NCI-H2196 treated with DMSO at 0.1 percent for 48 hours (cell line): ENCODE measurements at regions not wholly inside any gene's neighbourhood (a gene's known extent, or its start where the extent isn't known, plus 50 kb on each side); places are given as distances from the start of the nearest gene placed in this dataset.

Source experiments
- DNase-seq: peaks from one replicate; lab custom pipeline; 2025; ENCODE audit not compliant: unreplicated experiment; lab: John Stamatoyannopoulos, UW

DNA sequence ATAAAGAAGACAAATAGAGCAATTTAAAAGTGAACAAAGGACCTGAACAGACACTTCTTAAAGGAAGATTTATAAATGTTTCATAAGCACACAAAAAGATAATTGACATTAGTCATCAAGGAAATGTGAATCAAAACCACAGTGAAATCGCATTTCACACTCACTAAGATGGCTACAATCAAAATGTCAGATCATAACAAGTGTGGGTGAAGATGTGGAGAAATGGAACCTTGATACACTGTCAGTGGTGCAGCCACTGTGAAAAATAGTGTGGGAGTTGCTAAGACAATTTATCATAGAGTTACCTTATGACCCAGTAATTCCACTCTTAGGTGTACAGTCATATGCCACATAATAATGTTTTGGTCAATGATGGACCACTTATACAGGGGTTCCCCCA lies 54.5 kb upstream of the HTR4 start:
- no peak for DNase-seq

DNA sequence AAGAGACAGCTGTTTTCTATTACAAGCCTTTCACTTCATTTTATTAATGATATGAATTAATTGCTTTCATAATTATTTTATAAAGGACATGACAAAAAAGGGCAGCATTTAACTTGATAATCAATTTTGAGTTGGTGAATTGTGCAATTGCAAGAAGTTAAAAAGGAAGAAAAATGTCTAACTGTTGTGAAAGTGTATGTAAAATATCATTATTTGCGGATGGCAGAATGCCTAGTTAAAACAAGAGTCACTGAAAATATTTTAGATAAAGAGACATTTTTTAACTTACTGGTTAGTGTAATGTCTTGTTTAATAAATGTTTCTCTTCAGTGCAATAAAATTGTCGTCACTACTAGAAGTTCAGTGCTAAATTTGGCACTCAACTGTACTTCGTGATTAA lies 57.6 kb upstream of the HTR4 start:
- no peak for DNase-seq

DNA sequence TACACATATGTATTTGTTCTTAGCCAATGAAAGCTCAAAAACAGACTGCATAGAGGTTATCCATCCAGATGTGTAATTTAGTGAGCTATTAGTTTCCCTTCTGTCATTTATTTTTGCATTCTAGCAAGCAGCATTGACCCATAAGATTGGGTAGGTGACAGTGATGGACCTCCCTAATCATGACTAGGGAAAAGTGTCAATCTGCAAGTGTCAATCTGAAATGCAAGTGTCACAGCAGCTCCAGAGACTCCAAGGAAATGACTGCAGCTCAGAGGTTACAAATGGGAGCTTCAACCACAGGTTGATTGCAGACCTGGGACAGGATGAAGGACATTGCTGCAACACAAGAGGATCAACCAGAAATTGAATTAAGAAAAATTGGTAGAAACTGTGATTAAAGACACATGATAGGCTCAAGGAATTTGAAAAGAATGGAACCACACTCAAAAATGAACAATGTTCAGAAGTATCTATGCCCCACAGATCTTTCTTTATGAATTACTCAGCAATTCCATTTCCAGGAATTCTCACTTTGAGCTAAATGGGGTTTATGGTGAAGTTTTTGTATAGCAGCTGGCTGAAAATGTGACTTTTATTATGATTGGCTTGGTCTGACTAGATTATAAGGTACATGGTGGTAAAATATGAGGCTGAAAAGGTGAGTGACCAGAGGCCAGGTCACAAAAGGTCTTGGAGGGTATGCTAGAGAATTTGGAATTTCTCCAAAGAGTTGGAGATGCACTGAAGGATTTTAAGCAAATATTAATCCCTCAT lies 59.6 kb upstream of the HTR4 start:
- DNase-seq, result no peak

DNA sequence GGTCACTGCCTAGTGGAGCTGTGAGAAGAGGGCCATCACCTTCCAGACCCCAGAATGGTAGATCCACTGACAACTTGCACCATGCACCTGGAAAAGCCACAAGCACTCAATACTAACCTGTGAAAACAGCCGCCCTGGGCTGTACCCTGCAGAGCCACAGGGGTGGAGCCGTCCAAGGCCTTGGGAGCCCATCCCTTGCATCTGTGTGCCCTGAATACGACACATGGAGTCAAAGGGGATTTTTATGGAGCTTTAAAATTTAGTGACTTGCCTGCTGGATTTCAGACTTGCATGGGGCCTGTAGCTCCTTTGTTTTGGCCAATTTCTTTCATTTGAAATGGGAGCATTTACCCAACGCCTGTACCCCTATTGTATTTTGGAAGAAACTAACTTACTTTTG lies 62.4 kb upstream of the HTR4 start:
- no peak for DNase-seq

DNA sequence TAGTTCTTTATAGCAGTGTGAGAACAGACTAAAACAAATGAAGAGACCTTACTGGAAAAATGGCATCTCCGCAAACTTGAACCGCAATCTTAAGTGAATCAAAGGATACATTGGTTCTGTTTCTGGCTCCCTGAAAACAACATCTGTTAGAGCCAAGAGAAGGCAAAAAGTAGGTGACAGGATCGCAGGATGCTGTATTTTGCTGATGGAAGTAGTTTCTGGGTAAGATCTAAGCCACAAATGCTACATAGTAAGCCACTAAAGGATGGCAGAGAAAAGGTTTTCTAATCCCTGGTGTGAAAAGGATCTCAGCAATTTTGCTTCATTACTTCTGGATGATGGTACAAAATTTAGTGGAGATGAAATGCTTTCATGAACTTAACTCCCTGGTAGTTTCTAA lies 63.3 kb upstream of the HTR4 start:
- no peak for DNase-seq

DNA sequence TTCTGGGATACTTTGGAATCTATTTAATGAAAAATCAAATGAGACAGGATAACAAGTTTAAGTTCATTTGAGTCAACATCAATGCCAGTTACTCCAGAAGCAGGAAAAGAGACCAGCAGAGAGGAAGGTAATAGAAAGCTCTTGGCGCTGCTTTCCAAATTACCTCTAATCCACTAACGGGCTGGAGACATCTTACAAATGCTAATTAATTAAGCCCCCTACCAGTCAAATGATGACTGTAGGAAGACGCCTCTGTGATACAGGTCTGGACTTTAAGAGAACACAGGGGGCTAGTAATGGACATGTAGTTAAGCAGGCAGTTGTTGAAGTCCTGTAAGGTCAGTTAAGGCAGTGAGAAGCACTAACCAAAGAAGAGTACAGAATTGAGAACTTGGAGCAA lies 65.3 kb upstream of the HTR4 start:
- no peak for DNase-seq

DNA sequence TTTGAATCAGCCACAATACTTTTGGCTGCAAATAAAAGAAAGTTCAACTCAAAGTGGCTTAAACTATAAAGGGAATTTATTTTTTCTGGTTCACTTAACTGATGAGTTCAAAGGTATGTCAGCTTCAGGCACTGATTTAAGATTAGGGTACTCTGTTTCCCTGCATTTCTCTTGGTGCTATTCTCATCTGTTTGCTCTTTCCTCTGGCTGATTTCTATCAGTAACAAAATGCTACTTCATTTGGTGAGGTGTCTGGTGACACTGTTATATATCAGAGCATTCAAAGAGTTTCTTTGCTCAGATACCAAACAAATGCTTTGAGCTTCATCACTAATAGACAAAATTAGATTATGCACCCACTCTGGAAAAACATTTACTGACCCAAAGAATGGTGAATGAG lies 65.9 kb upstream of the HTR4 start:
- no peak for DNase-seq

DNA sequence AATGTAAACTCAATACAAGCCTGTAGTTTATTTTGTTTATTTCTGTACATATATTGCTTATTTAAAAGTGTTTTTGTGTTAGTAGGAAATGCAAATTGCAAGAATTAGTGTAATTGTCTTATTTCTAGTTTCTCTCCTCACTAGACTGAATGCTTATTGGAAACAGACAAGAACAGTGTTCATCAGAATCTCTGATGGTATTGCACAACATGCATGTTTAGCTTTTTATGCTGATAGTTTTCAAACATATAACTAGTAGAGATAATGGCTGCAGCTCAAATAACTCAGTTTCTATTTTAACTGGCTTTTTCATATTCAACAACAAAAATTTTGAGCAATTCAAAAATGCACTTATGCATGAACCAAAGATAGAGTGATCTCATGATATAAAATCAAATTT lies 68.8 kb upstream of the HTR4 start:
- no peak for DNase-seq

DNA sequence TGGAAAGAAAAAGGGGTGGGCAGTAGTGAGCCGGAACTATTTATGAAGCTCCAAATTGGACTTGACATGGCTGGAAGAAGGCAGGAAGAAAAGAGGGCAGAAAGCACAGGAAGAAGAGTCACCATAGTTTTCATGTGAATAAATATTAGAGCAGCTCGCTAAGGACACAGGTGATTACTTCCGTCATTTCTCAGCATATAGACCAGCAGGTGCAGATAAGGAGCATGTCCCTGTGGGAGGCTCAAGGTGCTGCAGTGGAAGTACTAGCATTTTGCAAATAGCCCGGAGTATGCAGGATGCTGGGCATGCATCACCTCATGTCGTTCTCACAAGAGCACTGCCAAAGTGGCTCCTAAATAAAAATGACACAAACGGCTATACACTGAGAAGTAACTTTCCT lies 71.3 kb upstream of the HTR4 start:
- no peak for DNase-seq

DNA sequence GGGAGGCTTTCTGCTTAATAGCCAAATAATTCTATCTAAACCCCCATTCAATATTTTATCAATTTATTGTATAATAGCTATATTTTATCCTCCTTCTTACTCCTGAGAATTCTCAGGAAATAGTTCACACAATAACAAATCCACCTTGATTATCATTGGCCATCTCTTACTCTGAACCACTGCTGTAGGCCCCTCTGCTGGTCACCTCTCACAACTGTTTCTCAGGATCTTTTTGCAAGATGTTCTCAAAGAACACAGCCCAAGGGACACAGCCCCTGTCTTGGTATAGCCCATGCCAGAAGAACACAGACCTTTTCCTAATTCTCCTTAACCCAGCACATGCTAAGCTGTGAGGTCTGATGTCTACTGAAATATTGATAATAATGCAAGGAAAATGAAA lies 74.9 kb upstream of the HTR4 start:
- DNase-seq, result peak; percentile 27

DNA sequence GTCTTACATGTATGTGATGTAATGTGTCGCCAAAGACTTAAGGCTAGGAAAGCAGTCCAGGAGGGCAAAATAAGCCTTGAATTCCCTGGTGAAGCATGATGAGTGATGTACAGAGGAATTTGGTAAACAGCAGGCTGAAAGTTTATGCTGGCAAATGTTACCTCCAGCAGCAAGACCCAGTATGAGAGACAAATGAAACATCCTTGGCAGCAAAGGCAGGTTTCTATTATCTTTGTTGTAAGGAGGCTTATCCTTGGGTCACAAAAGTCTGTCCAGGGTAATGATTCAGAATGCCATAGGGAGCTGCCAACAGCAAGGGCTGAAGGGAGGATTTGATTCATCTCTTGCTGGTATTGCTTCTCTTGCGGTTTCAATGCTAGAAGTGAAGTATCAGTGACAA lies 75.9 kb upstream of the HTR4 start:
- no peak for DNase-seq

DNA sequence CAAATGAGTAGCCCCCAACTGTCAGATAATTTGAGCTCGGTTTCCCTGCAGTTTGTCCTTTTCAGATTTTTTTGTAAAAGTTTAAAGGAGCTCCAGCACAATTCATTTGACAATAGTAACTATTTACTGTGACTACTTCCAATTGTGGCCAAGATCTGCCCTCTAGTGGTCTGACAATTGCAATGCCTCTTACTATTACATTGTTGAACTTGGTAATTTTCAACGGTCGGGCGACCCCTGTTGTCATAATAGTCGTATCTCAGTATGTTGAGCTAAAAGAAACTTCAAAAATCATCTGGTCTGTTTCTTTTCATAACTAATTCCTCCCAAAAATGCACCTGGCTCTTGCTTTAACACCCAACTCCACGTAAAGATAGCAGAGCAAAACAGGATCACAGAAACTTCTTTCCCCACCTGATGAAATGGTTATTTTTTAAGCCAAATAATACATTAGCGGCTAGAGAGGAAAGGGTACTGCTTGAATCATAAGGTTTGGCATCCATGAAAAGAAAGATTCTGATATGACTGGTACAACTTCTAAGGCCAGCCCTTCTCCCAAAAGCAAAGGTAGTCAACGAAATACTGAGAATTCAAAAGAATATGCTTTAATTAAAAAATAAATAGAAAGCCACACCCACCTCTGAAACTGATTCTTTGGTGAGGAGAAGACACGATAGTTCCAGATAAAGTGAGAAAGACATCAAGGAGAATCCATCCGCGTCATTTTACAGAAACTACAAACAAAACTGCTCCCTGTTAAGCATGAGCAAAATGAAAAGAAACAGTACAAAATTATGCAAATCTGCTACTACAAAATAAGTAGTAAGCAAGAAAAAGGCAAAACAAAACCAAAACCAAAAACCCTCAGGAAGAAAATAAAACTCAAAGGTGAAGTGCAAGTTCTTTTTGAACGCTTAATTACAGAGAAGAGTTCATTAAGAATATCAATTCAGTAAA lies 76.9 kb upstream of the HTR4 start:
- peak; percentile 82 for DNase-seq

DNA sequence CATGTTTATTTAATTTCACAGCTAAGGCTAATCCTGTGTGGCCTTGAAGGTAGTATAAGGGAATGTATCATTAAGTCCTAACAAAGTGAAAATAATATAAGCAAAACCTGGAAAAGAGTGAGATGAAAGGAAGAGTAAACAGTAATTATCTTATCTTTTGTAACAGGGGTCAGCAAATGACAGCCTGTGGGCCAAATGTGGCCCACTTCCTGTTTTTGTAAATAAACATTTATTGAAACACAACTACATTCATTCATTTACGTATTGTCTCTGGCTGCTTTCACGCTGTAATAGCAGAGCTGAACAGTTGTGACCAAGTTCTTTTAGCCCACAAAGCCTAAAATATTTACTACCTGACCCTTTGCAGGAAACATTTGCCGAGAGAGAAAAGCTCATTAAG lies 78.4 kb upstream of the HTR4 start:
- DNase-seq, result no peak

DNA sequence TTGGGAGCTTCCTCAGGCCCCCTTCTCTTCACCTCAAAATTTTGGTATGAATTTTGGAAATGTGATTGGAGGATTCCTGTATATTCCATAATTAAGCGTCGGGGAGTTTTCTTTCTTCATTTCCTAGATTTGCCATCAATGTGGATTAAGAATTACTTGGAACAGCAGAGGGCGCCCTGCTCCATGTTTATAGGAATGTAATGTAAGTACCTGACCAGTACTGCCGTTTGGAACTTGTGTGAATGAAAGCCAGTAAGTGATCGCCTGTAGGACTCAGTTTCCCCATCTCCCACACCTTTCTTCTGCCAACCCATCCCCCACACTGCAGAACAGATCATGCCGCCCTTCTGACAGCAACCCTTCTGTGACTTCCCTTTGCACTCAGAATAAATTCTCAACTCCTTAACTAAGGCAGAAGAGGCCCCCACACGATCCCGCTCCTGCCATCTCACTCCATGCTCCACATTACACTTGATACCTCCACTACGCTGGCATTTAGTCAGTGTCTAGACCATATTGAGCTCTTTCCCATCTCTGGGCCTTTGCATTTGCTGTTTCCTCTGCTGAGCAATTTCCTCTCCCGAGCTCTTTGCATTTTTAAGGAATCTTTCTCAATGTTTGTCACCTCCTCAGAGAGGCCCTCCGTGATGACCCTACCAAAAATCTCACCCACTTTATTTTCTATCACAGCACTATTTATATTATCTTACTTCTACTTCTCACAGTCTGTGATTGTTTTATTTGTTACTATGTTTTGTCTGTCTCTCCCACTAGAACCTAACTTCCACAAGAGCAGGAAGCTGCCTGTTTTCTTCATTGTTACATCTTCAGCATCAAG lies 79.5 kb upstream of the HTR4 start:
- DNase-seq, result peak; percentile 54

DNA sequence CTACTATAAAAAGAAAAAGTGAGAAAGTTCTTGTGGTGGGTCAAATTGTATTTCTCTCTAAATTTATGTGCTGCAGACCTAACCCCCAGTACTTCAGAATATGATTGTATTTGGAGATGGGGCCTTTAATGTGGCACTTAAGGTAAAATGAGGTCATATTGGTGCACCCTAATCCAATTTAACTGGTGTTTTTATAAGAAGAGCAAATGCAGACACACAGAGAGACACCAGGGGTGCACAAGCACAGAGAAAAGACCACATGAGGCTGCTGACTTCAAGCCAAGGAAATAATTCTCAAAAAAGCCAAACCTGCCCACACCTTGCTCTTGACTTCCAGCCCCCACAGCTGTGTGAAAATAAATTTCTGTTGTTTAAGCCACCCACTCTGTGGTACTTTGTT lies 80.2 kb upstream of the HTR4 start:
- no peak for DNase-seq

DNA sequence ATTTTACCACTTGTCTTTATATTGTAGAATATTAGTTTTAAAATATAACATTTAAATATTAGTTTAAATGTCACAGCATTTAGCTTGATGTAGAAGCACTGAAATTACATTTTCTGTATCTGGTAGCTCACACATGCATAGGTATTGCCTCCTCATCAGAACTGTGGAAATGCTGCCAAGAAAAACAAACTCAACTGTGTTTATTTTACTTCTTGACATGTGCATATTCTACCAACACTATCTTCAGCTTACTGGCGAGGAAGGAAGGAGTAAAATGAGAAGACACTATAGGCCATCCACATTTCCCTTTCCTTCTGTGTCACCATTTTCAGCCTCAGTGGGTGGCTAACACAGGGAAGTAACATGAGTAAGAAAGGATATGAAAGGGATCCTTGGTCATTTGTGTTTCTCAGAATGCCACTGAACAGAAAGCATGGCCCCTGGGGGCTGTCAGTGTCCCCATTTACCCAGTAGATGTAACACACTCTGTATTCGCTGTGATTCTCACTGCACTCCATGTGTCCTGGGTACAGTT lies 81.0 kb upstream of the HTR4 start:
- DNase-seq, result no peak

DNA sequence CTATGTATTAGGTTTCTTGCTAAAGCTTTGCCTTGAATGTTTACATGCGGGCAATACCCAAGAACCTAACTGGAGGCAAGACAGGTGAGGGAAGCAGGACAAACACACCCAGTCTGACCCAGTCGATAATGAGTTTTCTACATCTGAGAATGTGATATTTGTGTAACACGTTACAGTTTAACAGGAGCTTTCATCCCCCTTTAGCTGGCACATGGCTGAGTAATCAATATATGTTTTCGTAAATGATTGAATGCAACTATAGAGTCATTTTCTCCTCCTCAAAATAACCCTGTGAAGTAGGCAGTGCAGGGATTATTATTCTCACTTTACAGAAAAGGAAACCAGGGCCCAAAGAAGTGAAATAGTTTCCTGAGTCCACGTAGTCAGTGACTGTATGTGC lies 84.7 kb upstream of the HTR4 start:
- no peak for DNase-seq

DNA sequence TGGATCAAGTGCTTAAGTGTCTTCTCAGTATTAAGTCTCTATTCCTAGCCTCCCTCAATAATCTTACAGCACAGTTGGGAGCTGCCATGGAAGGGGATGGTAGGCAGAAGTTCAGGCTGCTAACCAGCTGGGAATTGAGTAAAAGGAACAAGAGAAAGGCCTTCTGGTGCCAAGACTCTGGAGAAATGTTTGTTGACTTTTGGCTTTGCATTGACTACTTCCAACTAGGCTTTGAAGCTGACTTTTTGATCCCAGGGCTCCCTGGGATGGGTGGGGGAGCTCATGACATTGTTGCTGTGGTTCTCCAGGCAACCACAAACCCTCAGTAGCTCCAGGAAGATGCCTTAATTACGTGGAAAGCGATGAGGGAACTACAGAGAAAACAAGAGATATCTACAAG lies 85.2 kb upstream of the HTR4 start:
- no peak for DNase-seq

DNA sequence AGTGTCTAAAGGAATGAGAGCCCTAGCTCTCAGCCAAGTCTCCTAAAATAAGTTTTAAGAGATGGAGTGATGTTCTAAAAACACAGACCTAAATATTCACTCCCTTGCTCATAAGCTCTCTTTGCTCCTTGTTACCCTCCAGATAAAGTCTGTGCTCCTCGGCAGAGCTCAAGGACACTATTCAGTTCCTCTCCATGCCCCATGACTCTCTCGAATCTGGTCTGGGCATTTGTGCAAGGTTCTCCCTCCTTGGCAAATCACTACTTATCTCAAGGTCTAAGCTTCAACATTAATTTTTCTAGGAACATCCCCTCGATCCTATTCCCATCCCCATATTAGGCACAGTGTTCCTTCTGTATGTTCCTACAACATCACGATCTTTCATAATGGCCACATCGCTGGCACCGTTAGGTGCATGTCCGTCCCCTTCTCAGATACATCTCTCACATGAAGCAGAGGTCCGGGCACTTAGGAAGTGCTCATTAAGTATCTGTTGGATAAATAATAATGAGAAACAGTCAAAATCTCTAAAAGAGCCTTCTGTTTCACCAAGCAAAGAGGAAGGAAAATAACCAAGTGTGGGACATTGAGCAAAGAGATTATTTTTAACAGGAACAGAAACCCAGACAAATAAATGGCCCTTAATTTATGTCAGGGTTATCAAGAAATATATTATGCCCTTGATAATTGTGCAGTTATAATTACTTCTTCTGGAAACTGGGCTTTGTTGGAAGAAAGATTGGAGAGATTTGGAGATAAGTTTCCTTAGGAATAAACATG lies 85.9 kb upstream of the HTR4 start:
- DNase-seq, result no peak

DNA sequence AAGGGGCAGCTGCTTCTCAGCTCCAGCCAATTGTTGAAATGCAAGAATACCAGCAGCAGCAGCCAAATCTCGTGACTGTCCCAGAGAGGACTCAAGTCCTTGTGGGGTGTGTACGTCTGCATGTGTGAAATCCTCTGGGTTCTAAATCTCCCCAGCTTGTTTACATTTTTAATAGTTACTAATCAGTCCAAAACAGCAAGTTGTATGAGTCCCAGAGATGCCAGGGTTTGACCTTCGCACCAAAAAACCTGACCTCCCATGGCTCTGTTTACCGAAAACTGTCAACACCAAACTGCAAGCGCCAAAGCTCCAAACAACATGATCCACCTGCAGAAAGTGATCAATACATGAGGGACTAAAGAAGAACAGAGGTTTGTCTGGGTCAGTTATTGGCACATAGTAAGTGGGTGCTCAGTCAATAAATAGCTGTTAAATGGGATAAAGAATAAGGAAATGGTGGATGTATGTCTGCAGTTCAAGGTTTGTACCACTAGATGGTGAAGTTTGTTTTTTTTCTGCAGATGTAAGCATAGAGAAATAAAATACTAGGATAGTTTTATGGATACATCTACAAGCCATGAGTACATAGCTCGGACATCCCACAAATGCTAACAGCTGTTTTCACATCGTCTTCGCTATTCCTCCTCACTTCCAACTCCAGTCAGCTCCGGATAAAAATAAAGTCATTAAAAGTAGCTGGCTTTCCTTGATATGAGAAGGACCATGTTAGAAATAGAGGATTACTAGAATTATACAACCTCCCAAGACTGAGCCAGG lies 85.3 kb upstream of the ADRB2 start:
- DNase-seq, result no peak
